Neural progenitor cell (in vitro differentiated cells): ENCODE measurements at regions not wholly inside any gene's neighbourhood (a gene's known extent, or its start where the extent isn't known, plus 50 kb on each side); places are given as distances from the start of the nearest gene placed in this dataset.

Experiments
- DNase-seq: peaks from one replicate; pipeline ENCODE4 v3.0.0-alpha.2; 2016; ENCODE audit warnings: low spot score
- H2AFZ ChIP-seq: fragments of 200-600 bp; sonication (generic); replicated peaks from 2 replicates; pipeline ENCODE4 v1.6.1; 2016; ENCODE audit warnings: antibody characterized with exemption
- H3F3A ChIP-seq: fragments of 200-600 bp; sonication (generic); 2 replicates; pipeline ENCODE4 v1.6.1; 2016; ENCODE audit warnings: antibody characterized with exemption, low read depth
- H3K27ac ChIP-seq: fragments of 200-600 bp; sonication (generic); 2 replicates; pipeline ENCODE4 v1.5.1; 2016; ENCODE audit warnings: mild to moderate bottlenecking
- H3K27me3 ChIP-seq: fragments of 200-600 bp; sonication (generic); 2 replicates; pipeline ENCODE4 v1.6.1; 2016; ENCODE audit warnings: mild to moderate bottlenecking, moderate library complexity
- H3K36me3 ChIP-seq: fragments of 200-600 bp; sonication (generic); 2 replicates; pipeline ENCODE4 v1.5.1; 2016
- H3K4me1 ChIP-seq: fragments of 200-600 bp; sonication (generic); 2 replicates; pipeline ENCODE4 v1.6.1; 2016; ENCODE audit warnings: mixed run types
- H3K4me2 ChIP-seq: fragments of 200-600 bp; sonication (generic); 2 replicates; pipeline ENCODE4 v1.6.1; 2016
- H3K4me3 ChIP-seq: fragments of 200-600 bp; sonication (generic); 2 replicates; pipeline ENCODE4 v1.5.1; 2016
- H3K79me2 ChIP-seq: fragments of 200-600 bp; sonication (generic); 2 replicates; pipeline ENCODE4 v1.6.1; 2016; ENCODE audit warnings: low read depth
- H3K9ac ChIP-seq: fragments of 200-600 bp; sonication (generic); 2 replicates; pipeline ENCODE4 v1.6.1; 2016
- H3K9me3 ChIP-seq: fragments of 200-600 bp; sonication (generic); 2 replicates; pipeline ENCODE4 v1.5.1; 2016; ENCODE audit warnings: low read depth
- H4K20me1 ChIP-seq: fragments of 200-600 bp; sonication (generic); 2 replicates; pipeline ENCODE4 v1.6.1; 2016; ENCODE audit warnings: low read depth
- H3K27ac Mint-ChIP-seq: 3 replicates; pipeline ENCODE4 v1.8.0; 2021; ENCODE audit warnings: mixed read lengths
- H3K27me3 Mint-ChIP-seq: 2 replicates; pipeline ENCODE4 v1.8.0; 2022; ENCODE audit warnings: low read depth, mild to moderate bottlenecking, inconsistent platforms, moderate library complexity, mixed read lengths; ENCODE audit not compliant: insufficient read depth
- H3K36me3 Mint-ChIP-seq: 3 replicates; pipeline ENCODE4 v1.8.0; 2021; ENCODE audit warnings: mixed read lengths
- H3K4me1 Mint-ChIP-seq: 3 replicates; pipeline ENCODE4 v1.8.0; 2021; ENCODE audit warnings: mixed read lengths
- H3K4me3 Mint-ChIP-seq: 3 replicates; pipeline ENCODE4 v1.8.0; 2021; ENCODE audit warnings: mild to moderate bottlenecking, moderate library complexity, mixed read lengths
- H3K9me3 Mint-ChIP-seq: 3 replicates; pipeline ENCODE4 v1.8.0; 2020; ENCODE audit warnings: mixed read lengths
- CTCF ChIP-seq: fragments of 200-600 bp; sonication (generic); IDR thresholded peaks from 2 replicates; pipeline ENCODE4 v1.5.1; 2017; ENCODE audit warnings: antibody characterized with exemption, mild to moderate bottlenecking
- EZH2 ChIP-seq: fragments of 200-600 bp; sonication (generic); IDR thresholded peaks from 2 replicates; pipeline ENCODE4 v1.6.1; 2017; ENCODE audit warnings: antibody characterized with exemption, mild to moderate bottlenecking, moderate library complexity
- EZH2phosphoT487 ChIP-seq: fragments of 200-600 bp; sonication (generic); IDR thresholded peaks from 2 replicates; pipeline ENCODE4 v1.6.1; 2017; ENCODE audit warnings: antibody characterized with exemption

- H3K4me1 Mint-ChIP-seq = peaks cover 10% of the 10 kb centered on the region
- no peaks in the 10 kb centered on the region for H3K36me3 Mint-ChIP-seq
- Histone ChIP-seq H3K4me2 (no peak overlapping the region), H3K27me3 (no peaks in the 10 kb centered on the region), H2AFZ (no peak overlapping the region), H3F3A (no peaks in the 10 kb centered on the region), H4K20me1 (no peaks in the 10 kb centered on the region), H3K4me3 (no peak overlapping the region), H3K9me3 (no peaks in the 10 kb centered on the region), H3K4me1 (peaks cover 4% of the 10 kb centered on the region), H3K79me2 (no peaks in the 10 kb centered on the region), H3K9ac (no peak overlapping the region), H3K36me3 (no peaks in the 10 kb centered on the region), H3K27ac (no peak overlapping the region)
- H3K9me3 Mint-ChIP-seq = no peaks in the 10 kb centered on the region
- TF ChIP-seq CTCF (no peak), EZH2phosphoT487 (no peak), EZH2 (no peak)
- no peak overlapping the region for H3K4me3 Mint-ChIP-seq
- H3K27ac Mint-ChIP-seq = no peak overlapping the region
- no peak for DNase-seq
- H3K27me3 Mint-ChIP-seq = no peaks in the 10 kb centered on the region
Observed at GRCh38 chr20:6490849-6491248, 276.6 kb upstream of the BMP2 start.

DNA sequence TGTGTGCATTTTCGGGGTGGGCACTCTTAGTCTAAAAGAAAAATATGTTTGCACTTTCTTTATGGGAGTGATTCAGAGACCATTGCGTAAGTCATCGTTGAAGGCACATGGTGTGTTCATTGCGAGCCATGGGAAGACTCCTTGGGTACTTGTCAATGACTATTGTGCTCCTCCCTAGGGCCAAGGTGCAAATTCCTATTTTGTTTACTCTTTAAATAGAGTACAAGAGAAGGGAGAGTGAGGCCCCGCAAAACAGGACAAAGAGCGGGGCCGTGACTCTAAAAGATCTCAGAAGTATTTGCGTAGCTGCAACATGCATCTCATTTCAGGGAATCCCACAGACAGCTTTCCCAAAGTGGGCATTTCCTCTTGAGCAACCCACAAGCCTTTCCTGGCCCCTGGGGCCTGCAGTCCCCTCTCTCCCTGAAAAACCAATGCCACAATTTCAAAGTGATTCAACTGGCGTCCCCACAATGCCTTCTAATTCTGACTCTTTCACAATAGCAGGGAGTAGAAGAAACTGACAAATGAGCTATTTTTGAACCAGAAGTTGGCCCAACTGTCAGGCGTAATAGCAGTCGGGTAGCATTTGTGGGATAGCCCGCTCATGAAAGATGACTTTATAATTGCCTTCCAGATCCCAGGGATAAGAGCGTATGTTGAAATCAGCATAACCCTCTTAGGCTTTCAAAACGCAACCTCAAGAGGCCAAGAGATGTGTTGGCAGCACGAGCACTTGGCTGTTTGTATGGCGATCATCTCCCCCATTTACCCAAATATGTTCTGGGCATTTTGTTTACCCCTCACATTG is 277.9 kb upstream of the BMP2 start:
- Mint-ChIP-seq H3K4me3 (no peak overlapping the region), H3K36me3 (no peaks in the 10 kb centered on the region), H3K27me3 (no peaks in the 10 kb centered on the region), H3K27ac (no peak overlapping the region), H3K9me3 (no peaks in the 10 kb centered on the region), H3K4me1 (peaks cover 10% of the 10 kb centered on the region)
- H3K79me2 ChIP-seq = no peaks in the 10 kb centered on the region
- no peak overlapping the region for H3K9ac ChIP-seq
- no peaks in the 10 kb centered on the region for H3K36me3 ChIP-seq
- no peaks in the 10 kb centered on the region for H3F3A ChIP-seq
- no peak overlapping the region for H2AFZ ChIP-seq
- TF ChIP-seq EZH2phosphoT487 (no peak), EZH2 (no peak), CTCF (no peak)
- H3K4me3 ChIP-seq = no peak overlapping the region
- no peaks in the 10 kb centered on the region for H3K9me3 ChIP-seq
- peaks cover 4% of the 10 kb centered on the region for H3K4me1 ChIP-seq
- no peak overlapping the region for H3K4me2 ChIP-seq
- H4K20me1 ChIP-seq = no peaks in the 10 kb centered on the region
- DNase-seq = no peak
- H3K27me3 ChIP-seq = no peaks in the 10 kb centered on the region
- H3K27ac ChIP-seq = no peak overlapping the region

- H4K20me1 ChIP-seq = no peaks in the 10 kb centered on the region
- no peak overlapping the region for H3K4me3 ChIP-seq
- no peak overlapping the region for H3K9ac ChIP-seq
- Mint-ChIP-seq H3K9me3 (peaks cover 2% of the 10 kb centered on the region), H3K4me1 (no peaks in the 10 kb centered on the region), H3K27ac (no peak overlapping the region), H3K27me3 (peaks cover 2% of the 10 kb centered on the region), H3K36me3 (no peaks in the 10 kb centered on the region), H3K4me3 (no peak overlapping the region)
- H3K36me3 ChIP-seq = no peaks in the 10 kb centered on the region
- no peaks in the 10 kb centered on the region for H3K4me1 ChIP-seq
- no peaks in the 10 kb centered on the region for H3K9me3 ChIP-seq
- no peaks in the 10 kb centered on the region for H3K27me3 ChIP-seq
- DNase-seq = no peak
- no peak overlapping the region for H3K4me2 ChIP-seq
- H2AFZ ChIP-seq = no peak overlapping the region
- H3F3A ChIP-seq = no peaks in the 10 kb centered on the region
- H3K27ac ChIP-seq = no peak overlapping the region
- H3K79me2 ChIP-seq = no peaks in the 10 kb centered on the region
- TF ChIP-seq CTCF = no peak
- no peak for TF ChIP-seq EZH2phosphoT487
- TF ChIP-seq EZH2 = no peak
Observed at GRCh38 chr20:6485351-6485750, 282.1 kb upstream of the BMP2 start.
